Upper lobe of left lung (tissue), 6 donors: ENCODE measurements at regions not wholly inside any gene's neighbourhood (a gene's known extent, or its start where the extent isn't known, plus 50 kb on each side); places are given as distances from the start of the nearest gene placed in this dataset.

ENCODE experiments used
- ATAC-seq, 2 donors: fragments of 200-7000 bp; cut with Tn5 transposase; one replicate each; pipeline ENCODE4 v1.9.1; 2022; ENCODE audit warnings: mild to moderate bottlenecking in 2 of 2, moderate library complexity in 2 of 2; ENCODE audit not compliant: low FRiP score in 2 of 2
- DNase-seq, 2 donors: peaks; one replicate each; pipeline ENCODE4 v3.0.0-alpha.2; 2019 to 2020
- H3K27ac ChIP-seq, 4 donors: fragments of 200-600 bp; sonication (generic); one replicate each; pipeline ENCODE4 v1.5.1; 2016 to 2019
- H3K27me3 ChIP-seq, 4 donors: fragments of 200-600 bp; sonication (generic); one replicate each; pipeline ENCODE4 v1.5.1; 2017 to 2019
- H3K36me3 ChIP-seq, 4 donors: fragments of 200-600 bp; sonication (generic); one replicate each; pipeline ENCODE4 v1.5.1; 2016 to 2019
- H3K4me1 ChIP-seq, 4 donors: fragments of 200-600 bp; sonication (generic); one replicate each; pipeline ENCODE4 v1.5.1; 2018 to 2019
- H3K4me3 ChIP-seq, 4 donors: fragments of 200-600 bp; sonication (generic); one replicate each; pipeline ENCODE4 v1.5.1; 2017 to 2019; ENCODE audit warnings: mild to moderate bottlenecking in 2 of 4, moderate library complexity in 1 of 4
- H3K9me3 ChIP-seq, 4 donors: fragments of 200-600 bp; sonication (generic); one replicate each; pipeline ENCODE4 v1.5.1; 2018 to 2019
- EP300 ChIP-seq, 4 donors: sonication (generic); formaldehyde crosslinking; IDR thresholded peaks; one replicate each; pipeline ENCODE4 v1.5.1; 2017; ENCODE audit warnings: antibody characterized with exemption in 4 of 4, control low read depth in 2 of 4
- POLR2A ChIP-seq, 4 donors: fragments of 450-650 bp; IDR thresholded peaks; one replicate each; pipeline ENCODE4 v1.5.1; 2016 to 2017; ENCODE audit warnings: antibody characterized with exemption in 4 of 4, mild to moderate bottlenecking in 2 of 4
- POLR2AphosphoS5 ChIP-seq, 2 donors: sonication (generic); formaldehyde crosslinking; IDR thresholded peaks; one replicate each; pipeline ENCODE4 v1.5.1; 2017; ENCODE audit warnings: antibody characterized with exemption in 2 of 2
- WGBS, 2 donors: methylation state at CpG; one replicate each; pipeline ENCODE4 v1.1.5; 2017 to 2018; 5-methylcytosine and 5-hydroxymethylcytosine counted together
- TF ChIP-seq, protein P1 (sequence below), 6 experiments: fragments of 450-650 bp in 4 of 6; fragments of 200-600 bp in 2 of 6; sonication (generic) in 2 of 6; IDR thresholded peaks; one replicate each; pipeline ENCODE4 v1.5.1; 2016 to 2019; ENCODE audit warnings: antibody characterized with exemption in 6 of 6
- donor health status: DM: no; HTN: no; CAD: no; lungs with moderate emphysema.
- donor health status: DM: no; HTN: yes; CAD: no; lungs with severe emphysema.

GRCh38 chrX:33336783-33337182, 125.4 kb upstream of the DMD start:
- H3K36me3 ChIP-seq, result no peaks in the 10 kb centered on the region
- H3K9me3 ChIP-seq, result no peaks in the 10 kb centered on the region
- 19 to 25% methylated on average over 6 of the region's 6 CpGs for WGBS, 2 donors
- DNase-seq, result peak in 1 of 2 donors; percentile 20
- H3K27ac ChIP-seq, result no peak overlapping the region
- no peaks in the 10 kb centered on the region for H3K27me3 ChIP-seq
- no peaks in the 10 kb centered on the region for H3K4me1 ChIP-seq
- TF ChIP-seq, protein P1, sequence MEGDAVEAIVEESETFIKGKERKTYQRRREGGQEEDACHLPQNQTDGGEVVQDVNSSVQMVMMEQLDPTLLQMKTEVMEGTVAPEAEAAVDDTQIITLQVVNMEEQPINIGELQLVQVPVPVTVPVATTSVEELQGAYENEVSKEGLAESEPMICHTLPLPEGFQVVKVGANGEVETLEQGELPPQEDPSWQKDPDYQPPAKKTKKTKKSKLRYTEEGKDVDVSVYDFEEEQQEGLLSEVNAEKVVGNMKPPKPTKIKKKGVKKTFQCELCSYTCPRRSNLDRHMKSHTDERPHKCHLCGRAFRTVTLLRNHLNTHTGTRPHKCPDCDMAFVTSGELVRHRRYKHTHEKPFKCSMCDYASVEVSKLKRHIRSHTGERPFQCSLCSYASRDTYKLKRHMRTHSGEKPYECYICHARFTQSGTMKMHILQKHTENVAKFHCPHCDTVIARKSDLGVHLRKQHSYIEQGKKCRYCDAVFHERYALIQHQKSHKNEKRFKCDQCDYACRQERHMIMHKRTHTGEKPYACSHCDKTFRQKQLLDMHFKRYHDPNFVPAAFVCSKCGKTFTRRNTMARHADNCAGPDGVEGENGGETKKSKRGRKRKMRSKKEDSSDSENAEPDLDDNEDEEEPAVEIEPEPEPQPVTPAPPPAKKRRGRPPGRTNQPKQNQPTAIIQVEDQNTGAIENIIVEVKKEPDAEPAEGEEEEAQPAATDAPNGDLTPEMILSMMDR (IDR thresholded peaks at IDR 0.05), result peak in 3 of 6 experiments; percentile 25 to 37 (median 26)
- no peak for TF ChIP-seq POLR2AphosphoS5 (IDR thresholded peaks at IDR 0.05)
- no peak overlapping the region for H3K4me3 ChIP-seq
- ATAC-seq, result no peak

DNA sequence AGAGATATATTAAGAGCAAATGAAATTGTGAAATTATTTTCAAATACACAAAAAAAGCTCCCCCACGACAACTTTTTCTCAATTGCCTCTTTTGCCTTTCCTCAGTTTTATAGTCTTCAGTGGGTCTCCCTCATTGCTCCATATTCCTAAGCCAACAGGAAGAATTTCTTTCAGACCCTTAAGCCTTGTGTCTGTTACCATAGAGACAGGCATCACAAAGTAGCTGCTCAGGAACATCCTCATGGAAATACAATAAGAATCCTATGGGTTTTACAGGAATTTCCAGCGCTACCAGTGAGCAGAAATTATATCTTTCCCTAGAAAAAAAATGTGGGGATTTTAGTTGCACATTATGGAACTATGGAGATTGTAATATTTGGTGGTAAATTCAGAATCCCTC, 121.9 kb upstream of the DMD start:
- ATAC-seq (no peak), DNase-seq (no peak)
- Histone ChIP-seq H3K27ac (no peak overlapping the region), H3K36me3 (no peaks in the 10 kb centered on the region), H3K27me3 (no peaks in the 10 kb centered on the region), H3K9me3 (no peaks in the 10 kb centered on the region), H3K4me1 (no peaks in the 10 kb centered on the region), H3K4me3 (no peak overlapping the region)
- TF ChIP-seq POLR2AphosphoS5 (IDR thresholded peaks at IDR 0.05) (no peak), POLR2A (IDR thresholded peaks at IDR 0.05) (no peak), EP300 (IDR thresholded peaks at IDR 0.05) (no peak)
- TF ChIP-seq, protein P1 (IDR thresholded peaks at IDR 0.05), result no peak
- WGBS, 2 donors, result 55 to 73% methylated on average over 2 of the region's 2 CpGs

GRCh38 chrX:33330798-33331197, 119.4 kb upstream of the DMD start:
- H3K27me3 ChIP-seq, result no peaks in the 10 kb centered on the region
- no peak overlapping the region for H3K27ac ChIP-seq
- 55 to 65% methylated on average over 3 of the region's 3 CpGs for WGBS, 2 donors
- H3K4me1 ChIP-seq, result no peaks in the 10 kb centered on the region
- no peaks in the 10 kb centered on the region for H3K36me3 ChIP-seq
- DNase-seq, result no peak
- no peak for ATAC-seq
- no peaks in the 10 kb centered on the region for H3K9me3 ChIP-seq
- H3K4me3 ChIP-seq, result no peak overlapping the region
- TF ChIP-seq POLR2A (IDR thresholded peaks at IDR 0.05) (no peak), EP300 (IDR thresholded peaks at IDR 0.05) (no peak), POLR2AphosphoS5 (IDR thresholded peaks at IDR 0.05) (no peak)
- TF ChIP-seq, protein P1 (IDR thresholded peaks at IDR 0.05), result no peak

- Histone ChIP-seq H3K27ac (no peak overlapping the region), H3K4me1 (no peaks in the 10 kb centered on the region), H3K36me3 (no peaks in the 10 kb centered on the region), H3K27me3 (no peaks in the 10 kb centered on the region), H3K4me3 (no peak overlapping the region), H3K9me3 (no peaks in the 10 kb centered on the region)
- ATAC-seq, result no peak
- DNase-seq, result no peak
- TF ChIP-seq EP300 (IDR thresholded peaks at IDR 0.05) (no peak), POLR2A (IDR thresholded peaks at IDR 0.05) (no peak), POLR2AphosphoS5 (IDR thresholded peaks at IDR 0.05) (no peak)
- TF ChIP-seq, protein P1 (IDR thresholded peaks at IDR 0.05), result peak in 1 of 6 experiments; percentile 17
- 71 to 87% methylated on average over 2 of the region's 2 CpGs for WGBS, 2 donors
Observed at GRCh38 chrX:33324099-33324498, 112.8 kb upstream of the DMD start.

GRCh38 chrX:33307911-33308354, 96.6 kb upstream of the DMD start:
- no peak for ATAC-seq
- H3K27ac ChIP-seq, result no peak overlapping the region

More at GRCh38 chrX:33307911-33308354, 96.6 kb upstream of the DMD start:
- Histone ChIP-seq H3K9me3 (no peaks in the 10 kb centered on the region), H3K4me1 (no peaks in the 10 kb centered on the region), H3K4me3 (no peak overlapping the region), H3K36me3 (no peaks in the 10 kb centered on the region), H3K27me3 (no peaks in the 10 kb centered on the region)
- 53 to 77% methylated on average over 2 of the region's 2 CpGs for WGBS, 2 donors
- DNase-seq, result no peak
- TF ChIP-seq, protein P1 (IDR thresholded peaks at IDR 0.05), result no peak
- TF ChIP-seq POLR2A (IDR thresholded peaks at IDR 0.05) (no peak), POLR2AphosphoS5 (IDR thresholded peaks at IDR 0.05) (no peak)
